Heart left ventricle (tissue), 16 donors: ENCODE measurements at regions not wholly inside any gene's neighbourhood (a gene's known extent, or its start where the extent isn't known, plus 50 kb on each side); places are given as distances from the start of the nearest gene placed in this dataset.
"Not testable (repeated sequence)": the region's sequence is repeated elsewhere in the genome, so short reads cannot be mapped to it uniquely, and the experiment has no call there.

Source experiments
- ATAC-seq, 4 donors: fragments of 200-7000 bp; cut with Tn5 transposase; one replicate each; pipeline ENCODE4 v1.9.1; 2020 to 2022; ENCODE audit warnings: moderate library complexity in 4 of 4, mild to moderate bottlenecking in 3 of 4, moderate number of reproducible peaks in 1 of 4
- DNase-seq, 5 donors: peaks; one replicate each; pipeline ENCODE4 v3.0.0-alpha.2; 2020
- H3K27ac ChIP-seq, 12 donors: fragments of 200-600 bp; sonication (generic) in 4 of 12; one replicate each; pipeline versions ENCODE4 v1.5.0 to v1.8.0; 2016 to 2022; ENCODE audit warnings: mild to moderate bottlenecking in 2 of 12
- H3K27me3 ChIP-seq, 9 donors: fragments of 200-600 bp; sonication (generic) in 2 of 9; one replicate each; pipeline versions ENCODE4 v1.5.1 to v1.8.0; 2016 to 2022; ENCODE audit warnings: mild to moderate bottlenecking in 3 of 9
- H3K36me3 ChIP-seq, 9 donors: fragments of 200-600 bp; sonication (generic) in 2 of 9; one replicate each; pipeline versions ENCODE4 v1.5.0 to v1.8.0; 2018 to 2022; ENCODE audit warnings: mild to moderate bottlenecking in 2 of 9
- H3K4me1 ChIP-seq, 12 donors: fragments of 200-600 bp; sonication (generic) in 4 of 12; one replicate each; pipeline versions ENCODE4 v1.5.0 to v1.8.0; 2016 to 2022; ENCODE audit warnings: mild to moderate bottlenecking in 3 of 12
- H3K4me3 ChIP-seq, 12 donors: fragments of 200-600 bp; sonication (generic) in 4 of 12; one replicate each; pipeline versions ENCODE4 v1.5.0 to v1.8.0; 2017 to 2022; ENCODE audit warnings: mild to moderate bottlenecking in 9 of 12, moderate library complexity in 4 of 12
- H3K9me3 ChIP-seq, 12 donors: fragments of 200-600 bp; sonication (generic) in 4 of 12; one replicate each; pipeline versions ENCODE4 v1.5.0 to v1.8.0; 2016 to 2022; ENCODE audit warnings: mild to moderate bottlenecking in 1 of 12
- CTCF ChIP-seq, 12 donors: fragments of 200-600 bp; sonication (generic) in 4 of 12; IDR thresholded peaks; one replicate each; pipeline versions ENCODE4 v1.5.0 to v1.8.0; 2018 to 2022; ENCODE audit warnings: antibody characterized with exemption in 12 of 12, mild to moderate bottlenecking in 5 of 12
- POLR2A ChIP-seq, 2 donors: fragments of 450-650 bp; IDR thresholded peaks; one replicate each; pipeline ENCODE4 v1.6.1; 2017; ENCODE audit warnings: antibody characterized with exemption in 2 of 2, mild to moderate bottlenecking in 2 of 2, moderate library complexity in 2 of 2
- WGBS, 4 donors: extraction: QIAGEN DNeasy Blood & Tissue Kit in 2 of 4; methylation state at CpG; one replicate each; pipeline versions ENCODE4 v1.1.5 to v1.1.7; 2013 to 2018; 5-methylcytosine and 5-hydroxymethylcytosine counted together
- intact Hi-C, 10 donors: fragments of 100-400 bp; cut with DNase I; formaldehyde crosslinking; loops; one replicate each; pipeline versions ENCODE4 v1.11.1 to v1.14.2; 2022
- donor health status: ischemic (EF 13 %, LVEDD 7.1; RV severe dilation, severe dysfunction).
- donor health status: healthy with polysubstance abuse.
- donor health status: DM: no; HTN: yes; CAD: no.
- donor health status: DM: no; HTN: no; CAD: no.
- donor health status: ischemic (EF 25% LVEDD 6.9; RV normal size, moderate dysfunction).
- donor health status: ischemic (EF 25% LVEDD 5.7; RV mildly dilated, moderate dysfunction).
- donor health status: healthy.
- donor health status: DM: yes; HTN: yes; CAD: no.
- donor health status: ischemic (EF 35%, LVEDD 5.7; RV mildly dilated, moderate dysfunction).
- donor health status: nonischemic (EF 11% LVEDD 7.7; RV severe dilation, severe dysfunction).
- donor health status: DM: yes; HTN: yes; CAD: no.
- donor health status: PGD.
- donor health status: ischemic (EF 29% LVEDD 5.4; RV normal size, mild dysfunction).
- donor health status: nonischemic (EF 23%, LVEDD 6.1; RV moderate dilation, normal function).

DNA sequence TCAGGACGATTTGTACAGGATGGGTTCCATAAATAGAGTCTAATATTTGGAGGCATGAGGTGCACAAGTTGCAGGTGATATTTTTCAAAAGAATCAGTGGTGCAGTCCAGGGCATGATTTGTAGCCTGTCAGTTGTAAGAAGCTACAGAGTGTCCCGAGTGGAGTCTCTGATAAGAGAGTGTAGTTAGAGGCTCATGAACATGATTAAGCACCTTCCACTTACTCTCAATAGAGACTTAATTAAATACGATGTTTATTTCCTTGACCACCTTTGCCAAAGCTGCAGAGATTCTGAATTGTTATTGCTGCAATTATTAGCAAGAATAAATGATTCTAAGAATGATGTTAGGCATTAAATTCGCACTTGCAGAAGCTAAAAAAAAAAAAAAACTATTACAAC lies 218.4 kb upstream of the LRTM1 start:
- Histone ChIP-seq H3K4me1 (peaks cover 0 to 15% (median 0%) of the 10 kb centered on the region in 12 donors), H3K36me3 (no peaks in the 10 kb centered on the region), H3K27ac (no peak overlapping the region), H3K27me3 (peaks cover 0 to 34% (median 0%) of the 10 kb centered on the region in 9 donors), H3K9me3 (no peaks in the 10 kb centered on the region), H3K4me3 (no peak overlapping the region)
- TF ChIP-seq CTCF (IDR thresholded peaks at IDR 0.05) (no peak), POLR2A (IDR thresholded peaks at IDR 0.05) (no peak)
- ATAC-seq: no peak
- DNase-seq: no peak
- 40 to 51% (median 45%) methylated on average over 4 of the region's 4 CpGs for WGBS, 4 donors
- intact Hi-C loops: no loop called here

DNA sequence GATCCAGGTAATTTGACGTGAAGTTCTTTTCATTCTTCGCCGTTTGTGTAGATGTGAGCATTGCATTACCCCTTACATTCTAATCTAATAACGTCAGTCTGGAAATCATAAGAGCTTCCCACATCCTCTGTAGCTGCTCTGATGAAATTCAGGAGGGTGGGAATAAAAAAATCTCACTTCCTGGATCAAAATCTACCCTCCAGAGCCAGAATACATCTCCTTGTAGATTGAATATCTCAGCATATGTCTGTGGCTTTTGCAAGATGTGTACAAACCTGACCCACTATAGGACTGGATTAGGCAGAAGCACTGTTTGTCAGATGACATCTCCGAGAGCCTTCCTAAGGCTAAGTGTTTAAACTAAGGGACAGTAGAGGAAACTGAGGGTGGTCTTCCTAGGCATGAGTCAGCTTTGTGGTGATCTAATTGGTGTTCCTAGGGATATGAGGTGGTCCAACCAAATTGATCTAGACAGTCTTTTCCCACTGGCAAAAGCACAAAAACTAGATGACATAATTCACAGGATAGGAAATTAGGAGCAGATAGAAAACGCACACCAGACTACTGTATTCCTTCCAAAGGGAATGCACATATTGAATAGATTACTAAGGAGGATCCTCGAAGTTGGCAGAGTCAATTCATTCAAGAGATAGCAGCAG lies 216.3 kb upstream of the LRTM1 start:
- no peaks in the 10 kb centered on the region for H3K9me3 ChIP-seq
- WGBS, 4 donors: 50 to 60% (median 59%) methylated on average over 7 of the region's 7 CpGs
- H3K36me3 ChIP-seq: no peaks in the 10 kb centered on the region
- H3K27ac ChIP-seq: no peak overlapping the region
- H3K27me3 ChIP-seq: peaks cover 0 to 27% (median 0%) of the 10 kb centered on the region in 9 donors
- ATAC-seq (peak in 1 of 4 donors; percentile 28), DNase-seq (no peak)
- intact Hi-C loops: no loop called here
- peaks cover 0 to 15% (median 0%) of the 10 kb centered on the region in 12 donors for H3K4me1 ChIP-seq
- TF ChIP-seq POLR2A (IDR thresholded peaks at IDR 0.05): no peak
- TF ChIP-seq CTCF (IDR thresholded peaks at IDR 0.05): no peak
- H3K4me3 ChIP-seq: no peak overlapping the region

DNA sequence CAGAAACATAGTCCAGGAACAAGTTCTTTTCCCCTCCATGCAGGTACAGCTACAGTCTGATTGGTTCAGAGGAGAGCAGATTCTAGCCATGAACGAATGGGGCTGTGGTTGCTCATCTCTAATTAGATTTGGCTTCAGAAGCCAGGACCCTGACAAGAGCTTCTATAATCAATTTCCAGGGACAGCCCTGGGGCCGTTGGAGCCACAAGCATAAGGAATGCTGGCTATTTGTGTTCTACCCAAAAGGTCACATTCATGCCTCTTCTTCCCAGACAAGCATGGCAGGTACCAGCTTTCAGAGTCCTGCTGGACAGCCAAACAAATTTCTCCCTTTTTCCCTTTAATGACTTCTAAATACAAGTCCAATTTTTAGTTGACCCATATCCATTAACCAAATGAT lies 215.5 kb upstream of the LRTM1 start:
- WGBS, 4 donors: 47 to 57% (median 55%) methylated on average over 2 of the region's 2 CpGs
- H3K4me1 ChIP-seq: peaks cover 0 to 11% (median 0%) of the 10 kb centered on the region in 12 donors
- H3K27me3 ChIP-seq: peaks cover 0 to 21% (median 0%) of the 10 kb centered on the region in 9 donors
- DNase-seq: no peak
- no peak for TF ChIP-seq POLR2A (IDR thresholded peaks at IDR 0.05)
- H3K27ac ChIP-seq: no peak overlapping the region
- no peaks in the 10 kb centered on the region for H3K9me3 ChIP-seq
- H3K4me3 ChIP-seq: no peak overlapping the region
- ATAC-seq: no peak
- H3K36me3 ChIP-seq: no peaks in the 10 kb centered on the region
- intact Hi-C loops: no loop called here

GRCh38 chr3:55136291-55136690 lies 208.4 kb upstream of the LRTM1 start:
- H3K4me3 ChIP-seq, H3K36me3 ChIP-seq, H3K9me3 ChIP-seq, H3K4me1 ChIP-seq, intact Hi-C loops, H3K27ac ChIP-seq, ATAC-seq, H3K27me3 ChIP-seq, DNase-seq: not testable (repeated sequence)
- WGBS, 4 donors: 93 to 95% (median 94%) methylated on average over 24 to 25 of the region's 25 CpGs

DNA sequence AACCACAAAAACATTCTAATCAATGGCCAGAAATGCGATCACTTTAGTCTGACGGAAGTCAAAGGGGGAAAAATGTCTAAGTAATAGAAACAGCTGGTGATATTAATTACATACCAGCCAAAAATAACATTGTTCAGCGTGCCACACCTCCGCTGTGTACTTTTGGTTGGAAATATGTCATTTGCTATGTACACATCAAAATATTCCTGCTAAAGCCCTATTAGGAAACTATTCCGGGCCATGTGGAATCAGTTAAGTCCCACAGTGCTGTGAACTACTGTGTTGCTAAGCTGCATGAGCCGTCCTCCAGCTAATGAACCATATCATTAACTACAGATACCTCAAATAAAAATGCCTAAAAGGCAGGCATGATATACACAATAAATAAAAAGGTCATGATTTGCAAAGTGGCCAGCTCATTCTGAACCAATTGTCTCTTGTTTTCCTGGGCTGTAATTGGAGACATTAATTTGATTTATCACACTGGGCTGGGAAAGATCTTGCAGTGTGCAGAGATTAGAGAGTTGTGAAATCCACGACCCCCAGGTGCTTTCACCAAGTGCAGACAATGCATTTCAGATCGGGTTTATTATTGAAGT lies 200.5 kb upstream of the LRTM1 start:
- intact Hi-C loops: no loop called here
- TF ChIP-seq POLR2A (IDR thresholded peaks at IDR 0.05) (no peak), CTCF (IDR thresholded peaks at IDR 0.05) (no peak)
- Histone ChIP-seq H3K4me1 (no peaks in the 10 kb centered on the region), H3K36me3 (no peaks in the 10 kb centered on the region), H3K27me3 (peaks cover 0 to 12% (median 0%) of the 10 kb centered on the region in 9 donors), H3K27ac (no peak overlapping the region), H3K9me3 (no peaks in the 10 kb centered on the region), H3K4me3 (no peak overlapping the region)
- ATAC-seq: peak in 1 of 4 donors; percentile 74
- no peak for DNase-seq
- 45 to 54% (median 49%) methylated on average over 8 of the region's 8 CpGs for WGBS, 4 donors
